ENCODE measurements at regions not wholly inside any gene's neighbourhood (a gene's known extent, or its start where the extent isn't known, plus 50 kb on each side); places are given as distances from the start of the nearest gene placed in this dataset.

DNA sequence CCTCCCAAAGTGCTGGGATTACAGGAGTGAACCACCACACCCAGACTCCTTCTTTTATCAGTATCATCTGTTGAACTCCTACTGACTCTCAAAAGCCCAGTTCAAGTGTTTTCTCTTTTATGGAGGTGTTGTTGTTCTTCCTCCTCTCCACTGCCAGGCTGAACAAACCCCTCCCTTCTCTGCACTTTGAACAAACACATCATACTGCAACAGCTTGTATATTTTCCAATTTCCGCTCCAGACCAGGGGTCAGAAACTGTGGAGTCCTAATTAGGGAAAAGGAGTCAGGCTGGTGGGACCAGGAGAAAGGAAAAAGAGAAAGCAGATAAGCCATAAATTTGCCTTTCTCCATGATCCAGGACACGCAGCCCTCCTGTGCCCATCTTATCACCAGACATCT is 148.1 kb upstream of the HMHB1 start:
- no peak for DNase-seq (ENCODE audit: low read depth)

GRCh38 chr5:143662020-143662419 is 149.9 kb upstream of the HMHB1 start:
- DNase-seq (ENCODE audit: low read depth): no peak

DNA sequence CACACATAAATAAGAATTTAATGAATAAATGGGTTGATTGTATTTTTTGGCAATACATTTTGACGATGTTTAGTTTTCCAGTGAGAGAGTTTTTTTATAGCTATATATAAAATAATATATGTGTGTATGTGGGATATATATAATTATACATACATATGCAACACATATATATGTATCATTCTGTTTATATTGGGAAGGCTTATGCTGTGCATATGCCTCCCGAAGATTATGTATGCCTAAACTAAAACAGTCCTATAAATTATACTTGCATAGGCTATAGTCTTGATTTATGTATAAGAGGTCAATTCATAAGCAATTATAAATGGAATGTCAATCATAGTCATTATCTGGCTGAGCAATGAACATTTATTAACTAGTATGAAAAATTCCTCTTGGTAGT is 151.3 kb upstream of the HMHB1 start:
- no peak for DNase-seq (ENCODE audit: low read depth)

DNA sequence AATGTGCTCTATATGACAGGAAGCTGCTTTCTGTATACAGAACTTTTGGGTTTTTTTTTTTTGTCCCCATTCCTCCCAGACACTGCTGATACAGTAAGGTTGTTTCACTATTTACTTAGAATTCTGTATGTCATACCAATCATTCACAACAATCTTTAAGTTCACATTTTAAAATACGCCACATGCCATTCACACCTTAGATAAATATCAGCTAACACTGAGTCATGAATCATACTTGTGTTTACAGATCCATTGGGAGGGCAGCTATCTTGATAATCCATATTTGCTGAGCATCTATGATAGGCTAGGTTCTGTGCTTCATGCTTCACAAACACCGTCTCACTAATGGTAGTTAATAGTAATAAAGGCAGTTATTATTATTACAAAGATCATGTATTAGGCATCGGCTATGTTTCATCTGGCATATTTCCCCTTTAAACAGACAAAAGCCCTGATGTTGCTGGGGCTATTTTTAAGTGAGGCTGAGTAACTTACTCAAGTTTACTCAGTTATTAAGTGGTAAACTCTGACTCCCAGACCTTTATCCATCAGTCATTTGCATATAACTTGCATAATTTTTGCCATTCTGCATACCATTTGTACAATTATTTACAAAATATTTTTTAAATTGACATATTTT is 152.2 kb upstream of the HMHB1 start:
- DNase-seq (ENCODE audit: low read depth): no peak

DNA sequence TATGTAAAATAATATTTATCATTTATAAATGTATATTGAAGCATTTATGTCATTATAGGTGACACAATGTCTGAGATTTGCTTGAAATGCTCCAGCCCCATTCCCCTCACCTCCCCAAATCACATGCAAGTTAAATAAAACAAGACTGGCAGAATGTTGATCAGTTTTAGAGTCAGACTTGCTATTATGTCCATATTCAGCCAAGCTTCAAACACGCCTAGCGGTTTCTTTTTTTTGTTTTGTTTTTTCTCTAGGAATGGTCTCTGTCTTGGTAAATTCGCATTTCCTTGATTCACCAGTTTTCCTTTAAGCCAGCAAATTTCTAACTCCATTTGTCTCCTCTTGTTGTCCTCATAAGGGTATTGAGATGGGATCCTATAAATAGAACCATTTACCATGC is 153.0 kb upstream of the HMHB1 start:
- no peak for DNase-seq (ENCODE audit: low read depth)

- no peak for DNase-seq (ENCODE audit: low read depth)
Measured at GRCh38 chr5:143657647-143658285, 154.2 kb upstream of the HMHB1 start.

DNA sequence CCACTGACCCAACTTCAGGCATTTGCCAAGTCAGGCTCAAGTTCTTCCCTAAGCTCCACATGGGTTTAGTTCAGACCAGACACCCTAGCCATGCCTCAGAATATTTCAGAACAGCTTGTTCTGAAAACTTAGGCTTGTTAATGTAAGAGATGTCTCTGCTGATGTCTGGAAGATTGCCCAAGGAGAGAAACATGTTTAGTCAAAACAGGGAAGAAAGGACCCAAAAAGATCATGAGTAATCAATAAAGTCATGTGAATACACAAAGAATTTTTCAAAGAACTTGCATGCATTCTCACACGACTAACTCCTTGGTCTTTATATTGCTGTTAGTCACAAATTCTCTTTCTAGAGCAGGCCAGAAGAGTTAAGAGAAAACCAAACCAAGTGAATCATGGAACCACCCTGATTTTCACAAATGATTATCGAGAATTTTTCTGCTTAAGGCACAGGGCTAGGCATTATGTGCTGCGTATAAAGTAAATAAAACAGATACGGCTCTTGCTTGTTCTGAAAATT is 158.1 kb upstream of the HMHB1 start:
- no peak for DNase-seq (ENCODE audit: low read depth)

GRCh38 chr5:143653256-143653655 is 158.7 kb upstream of the HMHB1 start:
- no peak for DNase-seq (ENCODE audit: low read depth)

- no peak for DNase-seq (ENCODE audit: low read depth)
Measured at GRCh38 chr5:143652108-143652700, 159.8 kb upstream of the HMHB1 start.

GRCh38 chr5:143649937-143650621 is 161.9 kb upstream of the HMHB1 start:
- no peak for DNase-seq (ENCODE audit: low read depth)

DNA sequence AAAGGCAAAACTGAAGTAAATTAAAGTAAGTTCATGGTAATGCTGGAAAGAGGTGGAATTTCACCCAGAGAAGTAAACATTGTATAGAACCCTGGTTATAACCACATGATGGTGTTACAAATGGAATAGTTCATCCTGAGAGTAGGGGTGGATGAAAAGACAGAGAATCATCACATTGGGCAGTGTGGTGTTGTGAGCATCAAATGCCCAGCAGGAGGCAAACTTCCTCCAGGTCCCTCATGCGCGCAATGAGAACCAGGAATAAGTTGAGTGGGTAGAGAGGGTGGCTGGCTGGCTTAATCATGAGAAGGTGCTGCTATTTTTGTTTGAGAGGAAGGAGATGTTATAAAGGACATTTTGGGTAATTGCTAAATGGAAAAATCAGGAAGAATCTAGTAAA is 163.3 kb upstream of the HMHB1 start:
- no peak for DNase-seq (ENCODE audit: low read depth)

- DNase-seq (ENCODE audit: low read depth): no peak
Measured at GRCh38 chr5:143646961-143647360, 165.0 kb upstream of the HMHB1 start.

- DNase-seq (ENCODE audit: low read depth): no peak
Measured at GRCh38 chr5:143645356-143645755, 166.6 kb upstream of the HMHB1 start.

DNA sequence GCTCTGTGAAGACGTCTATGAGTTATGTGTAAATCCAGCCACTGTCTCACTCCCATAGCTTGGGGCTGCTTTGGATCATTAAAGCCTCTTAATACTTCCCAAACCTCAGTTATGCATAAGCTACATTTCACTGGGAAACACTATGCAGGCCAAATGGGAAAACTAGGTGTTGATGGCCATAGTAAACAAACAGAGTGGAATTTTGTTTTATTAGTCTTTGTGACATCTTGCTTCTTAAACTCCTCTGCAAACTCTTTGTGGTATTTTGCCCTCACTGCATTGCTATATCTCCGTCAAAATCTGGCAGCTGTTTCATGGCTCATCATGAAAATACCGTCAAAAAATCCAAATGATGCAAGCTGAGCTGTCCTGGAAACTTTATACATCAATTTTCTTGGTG is 167.2 kb upstream of the HMHB1 start:
- DNase-seq (ENCODE audit: low read depth): no peak

- no peak for DNase-seq (ENCODE audit: low read depth)
Measured at GRCh38 chr5:143642791-143643190, 169.2 kb upstream of the HMHB1 start.

GRCh38 chr5:143641549-143642355 is 170.2 kb upstream of the HMHB1 start:
- no peak for DNase-seq (ENCODE audit: low read depth)

DNA sequence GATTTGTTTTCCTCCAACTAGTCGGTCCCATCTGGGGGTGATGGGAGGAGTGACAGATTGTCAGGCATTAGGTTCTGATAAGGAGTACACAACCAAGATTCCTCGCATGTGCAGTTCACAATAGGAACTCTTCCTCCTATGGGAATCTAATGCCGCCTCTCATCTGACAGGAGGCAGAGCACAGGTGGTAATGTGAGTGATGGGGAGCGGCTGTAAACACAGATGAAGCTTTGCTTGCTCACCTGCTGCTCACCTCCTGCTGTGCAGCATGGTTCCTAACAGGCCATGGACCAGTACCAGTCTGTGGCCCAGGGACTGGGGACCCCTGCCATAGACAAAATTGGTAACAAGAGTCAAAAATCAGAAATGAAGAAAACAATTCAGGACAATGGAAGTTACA is 173.3 kb upstream of the HMHB1 start:
- DNase-seq (ENCODE audit: low read depth): no peak

DNA sequence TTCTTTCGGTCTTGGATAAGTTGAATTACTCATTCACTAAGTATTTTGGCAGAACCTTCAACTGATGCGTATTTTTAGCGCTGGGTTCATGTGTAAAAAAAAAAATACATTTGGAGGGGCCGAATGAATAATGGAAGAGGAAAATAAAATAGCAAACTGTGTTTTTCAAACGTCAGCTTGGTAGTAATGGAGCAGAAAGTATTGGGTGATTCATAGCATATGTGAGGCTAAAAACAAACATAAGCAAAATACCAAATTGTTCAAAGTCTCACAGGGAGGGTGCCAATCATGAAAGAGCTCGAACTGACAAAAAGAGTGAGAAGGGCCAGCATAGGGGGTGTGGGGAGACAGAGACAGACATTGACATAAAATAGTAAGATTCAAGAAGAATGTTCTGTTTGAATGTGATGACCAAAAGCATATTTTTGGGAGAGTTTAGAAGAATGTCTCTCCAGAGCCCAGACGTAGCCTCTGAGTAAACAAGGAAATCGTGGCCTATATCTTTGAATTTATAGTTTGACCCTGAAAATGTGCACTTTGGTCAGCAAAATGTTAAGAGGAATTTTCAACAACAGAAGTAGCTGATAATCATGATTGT is 174.9 kb upstream of the HMHB1 start:
- DNase-seq (ENCODE audit: low read depth): no peak

- DNase-seq (ENCODE audit: low read depth): no peak
Measured at GRCh38 chr5:143635888-143636287, 176.1 kb upstream of the HMHB1 start.

- no peak for DNase-seq (ENCODE audit: low read depth)
Measured at GRCh38 chr5:143635146-143635752, 176.7 kb upstream of the HMHB1 start.

GRCh38 chr5:143634689-143635088 is 177.3 kb upstream of the HMHB1 start:
- DNase-seq (ENCODE audit: low read depth): no peak

All from activated gamma-delta T cell treated with anti-CD3 and anti-CD28 coated beads, Interleukin-2, amount 50 U/mL, for 16 hours (primary cell).